CMK (cell line): ENCODE measurements at regions not wholly inside any gene's neighbourhood (a gene's known extent, or its start where the extent isn't known, plus 50 kb on each side); places are given as distances from the start of the nearest gene placed in this dataset.
"Not testable (repeated sequence)": the region's sequence is repeated elsewhere in the genome, so short reads cannot be mapped to it uniquely, and the experiment has no call there.

Experiments used
- DNase-seq: peaks from one replicate; pipeline ENCODE4 v3.0.0-alpha.2; 2010; ENCODE audit warnings: low read depth

DNA sequence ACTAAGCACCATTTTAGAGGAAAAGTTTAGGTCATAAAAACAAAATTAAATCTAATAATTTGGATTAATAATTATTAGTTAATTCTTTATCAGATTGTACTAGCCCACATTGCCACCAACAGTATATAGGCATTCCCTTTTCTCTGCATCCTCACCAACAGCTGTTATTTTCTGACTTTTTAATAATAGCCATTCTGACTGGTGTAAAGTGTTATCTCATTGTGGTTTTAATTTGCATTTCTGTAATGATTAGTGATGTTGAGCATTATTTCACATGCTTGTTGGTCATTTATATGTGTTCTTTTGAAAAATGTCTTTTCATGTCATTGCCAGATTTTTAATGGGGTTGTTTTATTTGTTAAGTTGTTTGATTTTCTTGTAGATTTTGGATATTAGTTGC is 319.1 kb upstream of the SYNCRIP start:
- DNase-seq = no peak

DNA sequence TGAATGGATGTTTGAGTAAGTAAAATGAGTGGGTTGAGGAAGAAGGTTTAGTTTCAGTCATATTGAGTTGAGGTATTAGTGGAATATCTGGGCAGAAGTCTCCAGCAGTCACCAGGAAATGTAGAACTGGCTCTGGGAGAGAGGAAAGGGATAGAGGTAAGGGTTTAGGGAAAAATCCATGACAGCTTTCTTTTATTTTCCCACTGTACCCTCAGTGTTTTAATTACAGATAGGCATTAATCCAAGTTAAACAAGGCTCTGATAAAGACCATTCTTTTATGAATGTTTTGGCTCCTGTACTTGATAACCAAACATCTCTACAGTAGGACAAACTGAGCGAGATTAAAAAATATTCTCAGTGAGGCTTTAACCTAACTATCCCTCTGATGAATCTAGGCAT is 318.4 kb upstream of the SYNCRIP start:
- DNase-seq = no peak

DNA sequence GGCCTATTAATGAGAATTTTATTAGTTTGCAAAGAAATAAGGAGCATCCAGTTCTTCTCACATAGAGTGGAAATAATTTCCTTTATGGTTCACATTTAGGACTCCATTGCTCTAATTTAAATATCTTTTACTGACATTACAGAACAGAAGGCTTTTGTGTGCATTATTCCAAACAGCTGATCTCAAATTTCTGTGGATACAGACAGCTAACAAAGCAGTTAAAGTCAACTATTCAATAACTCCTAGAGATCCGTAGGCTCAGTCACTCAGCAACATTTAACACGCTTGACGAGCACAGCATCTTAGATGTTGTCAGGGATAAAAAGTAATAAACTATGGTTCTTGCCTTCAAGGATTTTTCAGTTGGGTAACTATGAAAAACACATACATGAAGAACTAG is 305.8 kb upstream of the SYNCRIP start:
- no peak for DNase-seq

DNA sequence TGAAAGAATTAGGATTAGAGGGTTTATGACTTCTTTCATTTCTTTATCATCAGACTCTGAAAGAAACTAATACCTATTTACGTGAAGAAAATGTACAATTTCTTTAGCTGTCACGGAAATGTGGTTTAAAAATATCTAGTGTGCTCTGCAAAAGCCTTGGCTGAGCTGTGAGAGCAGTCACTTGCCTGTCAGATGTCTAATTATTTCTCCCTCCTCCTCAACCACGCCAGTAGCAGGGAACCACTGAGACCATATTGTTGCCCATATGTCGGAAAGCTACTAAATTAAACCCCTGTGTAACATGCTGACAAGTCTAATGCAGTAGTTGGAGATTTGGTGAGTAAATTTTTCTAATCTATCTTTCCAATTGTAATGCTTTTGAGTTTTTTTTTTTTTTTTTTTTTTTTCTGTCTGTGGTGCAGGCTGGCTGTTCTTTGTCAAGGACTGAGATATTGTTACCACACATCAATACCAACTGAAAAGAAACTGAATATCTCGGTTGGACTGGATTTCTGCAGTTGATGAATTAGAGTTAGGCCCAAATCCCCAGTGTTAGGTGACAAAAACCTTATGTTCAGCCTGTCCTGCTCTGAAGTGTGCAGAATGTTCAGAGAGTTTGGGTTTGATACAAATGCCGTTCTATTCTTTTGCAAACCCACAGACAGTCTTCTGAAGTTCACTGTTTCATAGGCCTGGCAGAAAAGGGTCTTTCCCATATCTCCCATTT is 302.9 kb upstream of the SYNCRIP start:
- no peak for DNase-seq

DNA sequence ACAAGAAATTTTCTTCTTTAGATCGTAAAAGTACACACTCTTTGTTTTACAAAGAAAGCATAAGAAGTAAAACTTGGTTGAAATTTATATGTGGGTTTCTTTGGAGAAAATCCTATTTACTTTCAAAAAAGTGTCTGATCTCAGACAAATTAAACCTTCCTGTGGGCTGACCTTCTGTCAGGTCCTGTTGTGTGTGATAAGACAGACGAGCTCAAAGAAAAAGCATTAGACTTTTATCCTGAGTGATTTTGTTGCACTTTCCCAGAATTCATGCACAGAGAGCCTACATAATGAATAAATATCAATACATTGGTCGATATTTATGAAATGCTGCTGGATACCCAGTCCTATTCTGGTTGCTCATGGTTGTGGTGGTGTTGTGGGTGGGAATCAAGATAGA is 302.1 kb upstream of the SYNCRIP start:
- no peak for DNase-seq

DNA sequence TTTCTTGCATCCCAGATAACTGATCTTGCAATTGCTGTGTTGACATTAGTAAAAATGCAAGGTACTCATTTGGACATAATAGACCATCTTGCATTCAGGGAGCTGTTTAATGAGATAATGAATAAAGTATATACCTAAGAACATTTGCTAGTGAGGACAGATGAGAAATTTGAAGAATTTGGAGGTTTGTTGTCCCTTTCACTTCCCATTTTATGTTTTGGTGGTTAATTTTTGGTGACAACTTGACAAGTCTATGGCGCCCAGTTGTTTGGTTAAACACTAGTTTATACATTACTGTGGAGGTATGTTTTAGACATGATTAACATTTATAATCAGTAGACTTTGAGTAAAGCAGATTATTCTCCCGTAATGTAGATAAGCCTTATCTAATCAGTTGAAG is 300.2 kb upstream of the SYNCRIP start:
- no peak for DNase-seq

DNA sequence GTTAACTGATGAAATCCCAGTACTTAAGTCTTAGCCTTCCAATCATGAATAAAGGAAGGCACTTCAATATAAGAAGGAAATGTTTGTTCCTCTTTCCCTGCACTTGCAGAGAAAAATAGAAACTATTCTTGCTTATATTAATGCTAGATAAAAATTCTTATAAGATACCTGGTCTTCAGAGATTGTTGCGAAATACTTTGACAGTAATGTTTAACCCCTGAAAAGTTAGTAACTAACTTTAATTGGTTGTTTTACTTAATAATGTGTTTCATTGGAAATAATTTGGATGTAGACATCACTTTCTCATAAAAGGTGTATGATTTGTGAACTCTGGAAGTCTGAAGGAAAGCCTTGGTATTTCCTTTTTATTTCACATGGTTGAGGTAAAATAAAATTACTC is 294.2 kb upstream of the SYNCRIP start:
- DNase-seq = no peak

DNA sequence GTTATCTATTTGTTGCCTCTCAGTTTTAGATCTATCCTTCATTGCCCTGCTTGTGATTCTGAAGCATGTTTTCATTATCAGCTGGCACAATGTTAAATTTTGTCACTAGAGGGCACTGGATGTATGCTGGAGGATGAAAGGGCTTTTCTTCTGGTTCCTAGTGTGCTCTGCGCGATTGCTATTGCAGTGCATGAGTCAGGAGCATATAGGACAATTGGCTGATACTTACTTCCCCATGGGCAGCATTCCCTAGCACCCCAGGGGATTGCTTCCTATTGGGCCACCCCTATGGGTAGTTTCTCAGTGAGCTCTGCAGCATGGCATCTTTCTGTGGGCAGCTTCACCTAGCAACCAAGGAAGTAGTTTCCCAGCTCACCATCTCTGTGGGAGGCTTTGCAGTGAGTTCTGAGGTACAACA is 280.3 kb upstream of the SYNCRIP start:
- DNase-seq = peak; percentile 9

DNA sequence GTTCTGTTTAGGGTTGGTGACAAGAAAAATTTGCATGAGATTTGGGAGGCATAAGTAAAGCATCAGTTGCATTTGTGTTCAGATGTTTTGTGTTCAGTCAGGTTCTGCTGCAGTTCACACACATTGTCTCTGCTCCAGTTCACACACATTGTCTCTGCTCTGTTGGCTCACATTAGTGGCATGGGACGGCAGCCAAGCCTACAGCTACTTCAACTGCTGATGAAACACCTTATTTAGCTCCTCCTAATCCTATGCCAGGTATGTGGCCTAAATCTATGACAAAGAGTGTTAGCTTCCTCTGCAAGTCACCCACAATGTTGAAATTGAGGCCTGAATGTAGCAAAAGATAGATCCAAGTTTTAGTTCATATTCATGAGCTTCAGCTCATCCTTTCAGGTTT is 278.1 kb upstream of the SYNCRIP start:
- no peak for DNase-seq

DNA sequence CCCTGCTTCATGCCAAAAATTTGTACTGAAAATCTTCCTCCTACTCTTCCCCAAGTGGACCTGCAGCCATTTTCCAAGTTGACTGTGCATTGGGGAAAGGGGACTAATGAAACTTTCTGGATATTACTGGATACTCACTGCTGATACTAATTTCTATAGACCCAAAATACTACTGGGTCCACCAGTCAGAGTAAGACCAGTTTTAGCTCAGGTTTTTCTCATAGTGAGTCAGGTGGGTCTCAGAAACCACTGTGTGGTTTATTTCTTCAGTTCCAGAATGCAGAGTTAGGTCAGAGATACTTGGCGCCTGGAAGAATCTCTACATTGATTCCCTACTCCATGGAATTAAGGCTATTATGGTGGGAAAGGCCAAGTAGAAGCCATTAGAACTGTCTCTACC is 274.8 kb upstream of the SYNCRIP start:
- DNase-seq = no peak

DNA sequence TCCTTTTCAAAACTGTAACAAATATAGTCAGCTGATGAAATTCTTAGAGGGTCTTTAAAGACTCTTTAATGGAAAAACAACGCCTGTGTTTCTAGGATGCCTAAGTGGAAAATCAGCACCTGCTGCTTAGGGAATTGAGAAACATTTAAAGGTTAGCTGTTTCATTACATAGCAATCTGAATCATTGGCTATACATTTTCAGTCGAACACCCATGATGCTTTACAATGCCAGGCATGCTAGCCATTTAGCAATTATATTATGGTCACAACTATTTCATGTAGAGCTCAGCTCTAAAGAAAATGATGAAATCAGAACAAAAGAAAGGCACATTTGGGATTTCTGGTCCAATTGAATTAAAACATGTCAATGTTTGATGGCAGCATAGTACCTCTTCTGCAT is 270.3 kb upstream of the SYNCRIP start:
- DNase-seq = no peak

DNA sequence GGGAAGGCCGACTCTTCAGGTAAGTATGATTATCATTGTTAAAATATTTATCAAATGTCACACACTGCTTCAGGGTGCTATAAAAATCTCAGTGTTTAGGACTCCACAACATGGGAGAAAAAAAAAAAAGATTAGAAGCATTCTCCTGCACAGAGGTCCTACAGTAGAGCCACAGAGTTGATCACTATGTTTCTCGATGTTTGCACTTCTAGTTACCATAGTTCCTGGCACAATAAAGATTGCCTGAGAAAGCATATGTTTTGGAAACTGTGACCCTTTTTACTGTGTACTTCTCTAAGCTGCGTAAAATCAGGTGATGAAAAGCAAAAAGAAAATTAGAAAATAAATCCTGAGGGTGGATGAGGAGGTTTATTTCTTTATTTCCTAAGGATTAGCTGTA is 269.9 kb upstream of the SYNCRIP start:
- DNase-seq = no peak

DNA sequence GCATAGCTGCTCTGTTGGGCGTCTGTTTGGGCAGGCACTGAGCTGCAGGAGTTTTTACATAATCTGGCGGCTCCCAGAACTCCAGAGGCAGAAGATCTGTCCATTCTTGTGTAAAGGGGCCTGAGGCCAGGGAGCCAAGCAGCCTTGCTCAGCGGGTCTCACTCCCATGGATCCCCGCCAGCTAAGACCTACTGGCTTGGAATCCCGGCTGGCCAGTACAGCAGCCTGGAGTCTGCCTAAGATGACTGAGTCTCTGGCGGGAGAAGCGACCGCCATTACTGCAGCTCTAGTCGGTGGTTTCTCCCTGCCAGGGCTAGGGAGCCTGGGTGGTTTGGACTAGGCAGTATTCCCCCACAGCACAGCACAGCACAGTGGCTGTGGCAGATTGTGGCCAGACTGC is 268.4 kb upstream of the SYNCRIP start:
- no peak for DNase-seq

DNA sequence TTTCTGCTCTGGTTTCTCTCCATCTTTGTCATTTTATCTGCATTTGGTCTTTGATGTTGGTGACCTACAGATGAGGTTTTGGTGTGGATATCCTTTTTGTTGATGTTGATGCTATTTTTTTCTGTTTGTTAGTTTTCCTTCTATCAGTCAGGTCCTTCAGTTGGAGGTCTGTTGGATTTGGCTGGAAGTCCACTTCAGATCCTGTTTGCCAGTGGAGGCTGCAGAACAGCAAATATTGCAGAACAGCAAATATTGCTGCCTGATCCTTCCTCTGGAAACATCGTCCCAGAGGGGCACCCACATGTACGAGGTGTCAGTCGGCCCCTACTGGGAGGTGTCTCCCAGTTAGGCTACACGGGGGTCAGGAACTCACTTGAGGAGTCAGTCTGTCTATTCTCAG is 265.4 kb upstream of the SYNCRIP start:
- DNase-seq = not testable (repeated sequence)

DNA sequence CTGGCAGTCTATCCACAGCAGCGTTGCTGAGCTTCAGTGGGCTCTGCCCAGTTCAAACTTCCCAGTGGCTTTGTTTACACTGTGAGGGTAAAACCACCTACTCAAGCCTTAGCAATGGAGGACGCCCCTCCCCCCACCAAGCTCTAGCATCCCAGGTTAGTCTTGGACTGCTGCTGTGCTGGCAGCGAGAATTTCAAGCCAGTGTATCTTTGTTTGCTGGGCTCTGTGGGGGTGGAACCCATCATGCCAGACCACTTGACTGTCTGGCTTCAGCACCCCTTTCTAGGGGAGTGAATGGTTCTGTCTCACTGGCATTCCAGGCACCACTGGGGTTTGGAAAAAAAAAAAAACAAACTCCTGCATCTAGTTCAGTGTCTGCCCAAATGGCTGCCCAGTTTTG is 249.7 kb upstream of the SYNCRIP start:
- no peak for DNase-seq

DNA sequence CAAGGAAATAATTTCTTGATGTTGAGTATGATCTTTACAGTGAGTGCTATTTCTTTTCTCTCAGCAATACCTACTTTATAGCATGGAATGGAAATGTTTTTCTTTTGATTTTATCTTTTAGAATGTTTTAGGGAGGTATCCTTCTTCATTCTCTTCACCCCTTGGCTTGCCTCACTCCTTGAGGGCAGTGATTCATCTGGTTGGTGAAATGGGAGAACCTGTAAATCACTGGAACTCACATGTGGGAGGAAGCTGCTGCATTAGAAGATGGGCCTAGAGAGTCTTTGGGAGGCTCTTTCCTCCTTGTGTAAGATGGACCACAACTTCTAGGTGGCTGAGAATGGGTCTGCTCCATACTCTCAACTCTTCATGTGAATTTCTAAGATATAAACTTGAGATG is 244.8 kb upstream of the SYNCRIP start:
- DNase-seq = no peak

DNA sequence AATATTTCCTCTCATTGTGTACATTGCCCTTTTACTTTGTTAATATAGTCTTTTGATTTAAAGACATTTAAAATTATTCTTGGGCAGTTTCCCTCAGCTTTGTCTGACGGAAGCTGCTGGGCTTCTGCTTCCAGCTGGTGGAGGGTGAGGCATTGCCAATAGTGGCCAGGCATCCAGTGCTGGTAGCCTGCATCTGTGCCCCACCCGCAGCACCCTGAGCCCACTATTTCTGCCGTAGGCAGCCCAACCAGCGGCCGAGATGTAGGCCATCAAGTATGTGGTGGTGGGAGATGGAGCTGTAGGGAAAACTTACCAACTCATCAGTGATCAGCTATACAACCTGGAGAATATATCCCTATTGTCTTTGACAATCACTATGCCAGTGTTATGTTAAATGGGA is 226.0 kb upstream of the SYNCRIP start:
- no peak for DNase-seq

DNA sequence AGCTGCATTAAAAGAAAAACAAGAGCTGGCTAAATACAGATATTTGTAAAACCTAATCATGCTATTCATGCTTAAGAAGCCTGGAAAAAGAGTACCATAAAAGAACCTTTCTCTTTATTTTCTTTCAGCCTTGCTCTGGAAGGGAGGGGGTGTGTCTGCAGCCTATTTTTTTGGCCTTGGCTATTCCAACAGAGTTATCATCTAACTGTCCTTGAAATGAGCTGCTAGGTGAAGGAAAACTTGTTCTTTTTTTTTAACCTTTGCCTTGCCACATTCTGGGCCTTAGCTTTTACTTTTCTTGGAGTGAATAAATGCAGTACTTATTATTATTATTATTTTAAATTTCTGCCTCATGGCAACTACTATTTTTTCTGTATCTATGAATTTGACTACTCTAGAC is 224.9 kb upstream of the SYNCRIP start:
- DNase-seq = no peak

DNA sequence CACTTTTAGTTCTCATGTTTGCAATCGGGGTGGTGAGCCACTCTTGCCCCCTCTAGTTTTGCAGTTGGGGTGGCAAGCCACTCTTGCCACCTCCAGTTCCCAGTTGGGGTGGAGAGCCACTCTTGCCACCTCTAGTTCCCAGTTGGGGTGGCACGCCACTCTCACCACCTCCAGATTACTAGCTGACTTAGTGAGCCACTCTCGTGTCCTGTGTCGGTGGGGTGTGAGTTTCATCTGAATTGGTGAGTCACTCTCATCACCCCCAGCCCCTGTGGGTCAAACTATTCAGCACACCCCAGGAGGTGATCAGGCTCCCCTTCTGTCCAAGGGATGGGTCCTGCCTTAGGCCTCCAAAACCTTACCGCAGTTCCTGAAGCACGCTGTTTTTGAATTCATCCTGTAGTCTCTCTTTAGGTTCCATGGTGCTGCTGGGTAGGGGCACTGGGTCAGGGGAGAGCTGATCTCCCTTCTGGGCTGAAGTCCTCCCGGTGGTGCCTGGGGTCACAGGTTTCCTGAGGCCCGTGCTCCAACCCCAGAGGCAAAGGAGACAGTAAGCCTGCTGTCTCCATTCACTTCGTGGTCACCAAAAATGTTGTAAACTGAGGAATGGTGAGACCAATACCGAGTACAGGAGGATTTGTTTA is 224.2 kb upstream of the SYNCRIP start:
- no peak for DNase-seq

DNA sequence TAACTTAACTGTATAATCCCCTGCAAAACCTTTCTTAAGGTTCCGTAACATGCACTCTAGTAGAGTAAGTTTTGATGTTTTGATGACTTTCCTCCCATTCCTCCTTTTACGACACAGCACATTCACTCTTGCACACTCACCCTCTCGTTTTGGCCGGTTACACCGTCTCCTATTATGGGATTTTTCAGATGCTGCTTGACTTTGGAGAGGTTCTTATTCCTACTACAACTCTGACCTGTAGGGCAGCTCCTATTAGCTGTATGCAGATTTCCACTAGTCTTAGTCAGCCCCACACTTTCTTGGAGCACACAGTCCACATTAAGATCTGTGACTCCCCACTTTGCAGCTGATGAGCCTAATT is 223.7 kb upstream of the SYNCRIP start:
- DNase-seq = no peak

DNA sequence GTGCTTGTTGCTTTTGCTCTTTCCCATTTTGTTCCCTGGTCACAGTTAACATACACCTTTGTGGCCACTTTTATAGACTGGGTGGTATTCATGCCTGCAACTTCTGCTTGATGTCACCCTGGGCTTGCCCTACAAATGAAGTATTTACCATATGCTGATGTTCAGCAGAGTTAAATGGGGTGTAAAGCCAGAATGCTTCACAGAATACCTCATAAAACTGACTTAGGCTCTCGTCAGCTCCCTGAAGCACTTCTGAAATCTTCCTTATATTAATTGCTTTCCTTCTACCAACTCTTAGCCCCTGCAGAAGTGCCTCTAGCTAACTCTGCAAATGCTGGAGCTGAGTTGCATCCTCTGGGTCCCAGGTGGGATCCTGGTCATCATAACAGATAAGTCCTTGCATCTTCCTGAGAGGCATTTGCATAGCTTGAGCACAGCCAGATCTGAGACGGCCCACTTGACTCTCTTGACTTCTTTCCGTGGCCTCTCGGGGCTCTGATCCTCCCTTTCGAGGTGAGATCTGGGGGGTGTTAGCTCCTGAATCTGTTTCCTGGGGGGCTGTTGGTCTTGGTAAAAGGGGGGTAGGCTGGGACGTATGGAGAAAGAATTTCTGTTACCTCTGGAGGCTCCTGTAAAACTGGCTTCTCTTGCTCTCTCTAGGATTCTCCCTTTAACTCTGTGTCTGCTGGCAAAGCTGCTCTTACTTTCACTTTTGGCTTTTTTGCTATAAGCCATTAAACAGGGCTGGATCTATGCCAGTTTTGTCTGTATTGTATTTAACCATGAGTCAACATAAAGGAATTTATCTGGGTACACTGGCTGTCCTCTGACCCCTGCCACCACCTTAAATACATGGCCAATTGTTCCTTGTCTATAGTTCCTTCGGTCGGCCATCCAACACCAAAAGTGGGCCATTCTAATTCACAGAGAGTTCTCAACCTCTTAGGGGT is 223.0 kb upstream of the SYNCRIP start:
- no peak for DNase-seq

DNA sequence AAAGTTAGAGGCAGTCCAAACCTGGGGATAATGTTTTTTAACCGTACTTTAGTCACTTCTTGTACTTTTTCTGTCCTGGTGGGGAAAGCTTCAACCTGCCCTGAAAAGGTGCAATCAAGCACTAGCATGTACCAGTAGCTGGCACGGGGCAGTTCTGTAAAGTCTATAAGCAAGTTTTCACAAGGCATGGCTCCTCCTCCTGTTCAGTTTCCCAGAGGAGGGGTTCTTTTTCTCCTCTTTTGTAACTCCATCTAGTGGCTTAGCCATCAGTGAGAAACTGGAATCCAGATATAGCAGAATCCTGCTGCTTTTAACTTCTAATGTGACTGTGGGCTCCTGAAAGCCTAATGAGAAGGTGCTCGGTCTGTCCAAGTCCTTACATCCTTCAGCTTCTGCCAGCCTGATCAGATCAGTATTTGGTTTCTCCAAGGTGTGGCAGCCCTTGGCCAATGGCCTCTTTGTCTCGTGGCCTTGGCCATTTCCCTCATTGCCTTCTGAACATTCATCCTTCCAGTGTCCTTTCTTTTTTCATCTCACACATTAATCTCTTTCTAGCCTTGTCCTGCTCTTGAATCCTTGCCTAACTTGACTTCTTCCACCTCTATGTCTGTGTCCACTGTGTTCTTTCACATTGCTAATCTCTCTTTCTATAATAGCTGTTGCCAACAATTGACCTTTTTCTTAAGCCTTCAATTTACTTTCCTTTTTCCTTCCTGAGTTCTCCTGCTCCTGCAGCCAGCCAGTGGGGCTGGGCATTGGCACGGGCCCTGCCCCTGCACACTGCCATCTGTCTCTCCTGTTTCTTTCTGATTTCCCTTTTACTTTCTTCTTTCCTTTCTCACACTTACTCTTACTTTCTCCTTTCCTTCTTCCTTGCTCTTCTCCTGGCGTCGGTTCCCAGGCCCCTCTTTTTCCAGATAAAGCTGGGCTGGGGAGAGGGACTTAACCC is 222.0 kb upstream of the SYNCRIP start:
- DNase-seq = no peak
